Hippocampal formation (tissue), 2 donors: ENCODE measurements at regions not wholly inside any gene's neighbourhood (a gene's known extent, or its start where the extent isn't known, plus 50 kb on each side); places are given as distances from the start of the nearest gene placed in this dataset.

Experiments
- DNase-seq, 2 donors: peaks; one replicate each; lab custom pipeline; 2025; lab: John Stamatoyannopoulos, UW

DNA sequence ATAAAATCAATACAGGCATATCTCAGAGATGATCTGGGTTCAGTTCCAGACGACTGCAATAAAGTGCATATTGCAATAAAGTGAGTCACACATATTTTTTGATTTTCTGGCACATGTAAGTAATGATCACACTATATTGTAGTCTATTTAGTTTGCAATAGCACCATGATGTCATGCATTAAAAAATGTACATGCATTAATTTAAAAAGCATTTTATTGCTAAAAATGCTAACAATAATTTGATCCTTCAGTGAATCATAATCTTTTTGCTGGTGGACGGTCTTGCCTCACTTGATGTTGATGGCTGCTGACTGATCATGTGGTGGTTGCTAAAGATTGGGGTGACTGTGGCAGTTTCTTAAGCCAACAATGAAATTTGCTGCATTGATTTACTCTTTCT, 511.1 kb downstream of the OTOL1 start:
- DNase-seq: no peak

GRCh38 chr3:162012633-162013032, 516.0 kb downstream of the OTOL1 start:
- no peak for DNase-seq

DNA sequence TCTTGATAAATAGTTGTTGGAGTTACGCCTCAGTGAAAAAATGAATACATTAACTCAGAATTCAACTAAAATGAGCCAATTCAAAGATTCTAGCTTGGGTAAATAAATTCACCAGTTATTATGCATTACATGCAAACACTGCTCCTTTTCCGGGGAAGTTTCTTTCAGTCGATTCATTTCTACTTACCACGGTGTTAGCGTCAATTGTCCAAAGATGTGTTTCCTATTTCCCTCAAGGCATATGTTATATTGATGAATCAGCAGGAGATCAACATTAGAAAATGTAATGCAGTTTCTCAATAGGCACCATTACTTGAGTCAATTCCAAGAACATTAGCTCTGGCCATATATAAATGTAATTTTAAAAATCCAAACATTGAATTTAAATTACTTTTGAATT, 517.7 kb downstream of the OTOL1 start:
- DNase-seq: no peak

- no peak for DNase-seq
Measured at GRCh38 chr3:162015856-162016255, 519.2 kb downstream of the OTOL1 start.

GRCh38 chr3:162019817-162020216, 523.2 kb downstream of the OTOL1 start:
- DNase-seq: no peak

GRCh38 chr3:162021206-162021605, 524.6 kb downstream of the OTOL1 start:
- DNase-seq: no peak

DNA sequence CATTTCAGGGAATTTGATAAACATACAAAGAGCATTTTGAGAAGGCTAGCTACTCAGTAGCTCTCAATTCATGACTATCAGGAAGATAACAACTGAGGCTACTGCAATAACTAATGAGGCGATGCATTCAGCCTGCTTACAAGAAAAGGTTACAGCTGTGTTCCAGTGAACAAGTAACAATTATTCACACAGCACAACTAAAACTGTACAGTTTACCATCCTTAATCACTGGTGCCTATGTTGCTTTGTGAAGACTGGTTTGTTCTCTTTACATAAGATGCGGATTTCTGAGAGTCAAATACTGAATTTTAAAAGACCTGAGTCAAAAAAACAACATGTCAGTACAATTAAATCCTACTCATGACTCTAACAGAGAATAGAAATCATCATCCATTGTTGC, 526.3 kb downstream of the OTOL1 start:
- peak in 1 of 2 donors; percentile 17 for DNase-seq

GRCh38 chr3:162029736-162030135, 533.1 kb downstream of the OTOL1 start:
- DNase-seq: no peak

DNA sequence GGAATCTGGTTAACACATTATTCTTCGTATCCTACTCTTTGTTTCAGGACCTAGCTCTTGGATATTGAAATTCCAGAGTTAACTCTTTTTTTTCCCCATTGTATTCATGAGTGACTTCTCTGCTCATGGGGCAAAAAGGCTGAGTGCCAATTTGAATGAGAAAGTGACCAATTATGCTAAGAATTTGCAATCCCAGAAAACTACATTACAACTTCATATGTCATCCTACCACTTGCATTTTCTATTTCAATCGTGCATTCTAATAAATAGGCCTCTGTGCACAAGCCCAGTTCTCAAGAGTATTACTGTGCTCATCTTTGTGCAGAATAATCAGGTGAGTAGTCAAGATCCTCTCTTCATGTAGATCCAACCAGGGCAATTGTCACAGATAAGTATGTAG, 537.8 kb downstream of the OTOL1 start:
- no peak for DNase-seq

GRCh38 chr3:162041622-162042021, 545.0 kb downstream of the OTOL1 start:
- no peak for DNase-seq

GRCh38 chr3:162052636-162053035, 556.0 kb downstream of the OTOL1 start:
- DNase-seq: no peak

DNA sequence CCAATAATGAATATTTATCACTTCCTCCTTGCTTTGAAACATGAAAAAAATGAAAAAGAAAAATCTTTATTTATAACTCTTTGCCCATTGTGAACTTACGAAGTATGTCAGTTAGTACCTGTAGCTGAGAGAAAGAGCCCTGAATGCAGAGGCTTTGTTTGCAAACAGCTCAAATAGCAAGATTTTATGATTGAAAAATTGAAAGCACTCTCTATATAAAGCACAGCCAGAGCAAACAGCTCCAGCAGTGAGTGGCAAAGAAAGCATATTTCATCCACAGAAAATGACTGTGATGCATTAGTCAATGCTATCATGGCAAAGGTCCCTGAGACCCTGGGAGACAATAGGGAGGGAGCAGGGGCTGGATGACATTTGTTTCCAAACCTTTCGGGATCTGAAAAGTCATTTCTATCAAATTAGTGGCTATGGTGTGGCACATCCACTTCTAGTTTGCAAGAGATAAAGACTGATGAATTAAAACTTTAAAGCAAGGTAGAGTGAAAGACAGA, 576.1 kb downstream of the OTOL1 start:
- no peak for DNase-seq

DNA sequence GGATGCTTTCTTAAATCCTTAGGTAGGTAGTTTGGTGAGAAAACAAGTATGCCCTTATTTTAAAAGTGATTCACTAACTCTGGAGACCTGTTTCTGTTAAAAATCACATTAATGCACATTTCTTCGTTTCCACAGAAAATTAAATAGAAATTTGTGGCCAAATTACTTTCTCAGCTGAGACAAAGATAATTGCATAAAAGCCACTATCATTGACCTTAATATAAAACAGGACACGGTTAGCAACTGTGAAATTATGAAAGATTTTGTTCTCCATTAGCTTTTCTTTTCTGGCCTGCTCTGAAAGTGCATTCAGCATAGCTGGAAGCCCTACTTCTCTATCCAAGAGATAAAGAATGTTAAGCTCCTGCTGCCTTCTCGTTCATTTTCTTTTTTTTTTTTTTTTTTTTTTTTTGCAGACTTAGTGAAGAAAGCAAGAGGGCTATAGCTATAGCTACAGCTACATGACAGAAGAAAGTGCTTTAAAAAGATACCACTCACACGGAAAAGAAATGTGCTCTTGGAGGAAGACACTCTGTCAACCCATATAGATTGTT, 576.9 kb downstream of the OTOL1 start:
- no peak for DNase-seq

DNA sequence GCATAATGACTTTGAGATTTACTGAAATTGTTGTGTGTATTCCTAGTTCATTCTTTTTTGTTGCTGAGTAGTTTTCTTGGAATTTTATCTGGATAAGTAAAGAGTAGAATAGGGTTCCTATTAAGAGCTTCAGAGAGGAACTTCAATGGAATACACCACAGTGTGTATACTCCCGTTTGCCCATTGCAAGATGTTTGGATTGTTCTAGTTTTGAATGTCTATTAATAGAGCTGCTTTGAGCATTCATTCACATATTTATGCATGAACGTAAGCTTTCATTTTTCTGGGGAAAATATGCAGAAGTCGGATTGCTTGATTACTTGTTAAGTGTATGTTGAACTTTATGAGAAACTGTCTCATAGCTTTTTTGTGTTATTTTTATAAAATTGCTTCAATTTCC, 580.5 kb downstream of the OTOL1 start:
- no peak for DNase-seq

- no peak for DNase-seq
Measured at GRCh38 chr3:162082516-162082915, 585.9 kb downstream of the OTOL1 start.

DNA sequence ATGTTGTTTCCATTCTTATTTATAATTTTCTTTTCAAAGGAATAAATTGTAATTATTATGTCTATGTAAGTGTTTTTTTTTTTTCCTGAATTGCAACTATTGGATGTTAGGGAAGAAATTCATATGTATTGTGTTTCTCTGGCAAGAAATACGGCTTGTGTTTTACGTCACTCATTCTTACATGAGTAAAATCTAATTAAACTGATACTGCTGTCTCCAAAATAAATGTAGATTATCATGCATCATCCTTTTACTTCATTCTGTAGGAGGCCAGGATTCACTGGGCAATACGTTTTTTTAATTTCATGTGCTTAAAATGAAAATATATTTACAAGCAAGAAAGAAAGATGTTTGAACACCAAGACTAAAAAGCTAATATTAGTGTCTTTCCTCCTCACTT, 590.8 kb downstream of the OTOL1 start:
- no peak for DNase-seq

DNA sequence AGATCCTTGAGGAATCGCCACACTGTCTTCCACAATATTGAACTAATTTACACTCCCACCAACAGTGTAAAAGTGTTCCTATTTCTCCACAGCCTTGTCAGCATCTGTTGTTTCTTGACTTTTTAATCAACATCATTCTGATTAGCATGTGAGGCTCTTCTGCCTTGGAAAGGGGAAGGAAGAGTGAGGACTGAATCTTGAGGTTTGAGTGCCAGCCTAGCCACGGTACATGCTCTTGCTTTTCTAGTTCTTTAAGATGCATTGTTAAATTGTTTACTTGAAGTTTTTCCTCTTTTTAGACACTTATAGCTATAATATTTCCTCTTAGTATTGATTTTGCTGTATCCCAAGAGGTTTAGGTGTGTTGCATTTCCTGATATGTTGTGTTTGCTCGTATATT, 596.1 kb downstream of the OTOL1 start:
- no peak for DNase-seq

- DNase-seq: no peak
Measured at GRCh38 chr3:162094301-162094700, 597.7 kb downstream of the OTOL1 start.

GRCh38 chr3:162096874-162097273, 600.3 kb downstream of the OTOL1 start:
- no peak for DNase-seq

GRCh38 chr3:162103808-162104207, 607.2 kb downstream of the OTOL1 start:
- no peak for DNase-seq

- DNase-seq: no peak
Measured at GRCh38 chr3:162111861-162112260, 615.3 kb downstream of the OTOL1 start.

DNA sequence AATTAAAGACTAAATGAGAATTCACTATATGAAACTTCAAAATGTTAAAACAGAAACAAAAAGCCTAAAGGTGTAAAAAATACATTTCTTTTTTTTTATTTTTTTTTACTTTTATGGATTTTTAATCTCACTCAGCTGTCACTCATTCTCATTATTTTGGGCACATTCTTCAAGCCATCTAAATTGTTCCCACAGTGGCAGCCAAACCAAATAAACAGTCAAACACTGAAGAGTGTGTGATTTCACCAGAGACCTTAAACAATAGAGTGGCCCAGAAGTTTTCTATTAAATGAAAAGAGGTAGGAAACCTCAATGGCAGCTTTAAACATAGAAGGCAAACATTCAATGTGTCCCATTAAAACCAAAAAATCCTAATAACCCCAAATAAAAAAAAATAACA, 616.1 kb downstream of the OTOL1 start:
- DNase-seq: no peak

GRCh38 chr3:162117961-162118360, 621.4 kb downstream of the OTOL1 start:
- DNase-seq: no peak

- no peak for DNase-seq
Measured at GRCh38 chr3:162119651-162120050, 623.0 kb downstream of the OTOL1 start.

- no peak for DNase-seq
Measured at GRCh38 chr3:162122405-162122804, 625.8 kb downstream of the OTOL1 start.
